Astrocyte (in vitro differentiated cells and primary cell): ENCODE measurements at regions not wholly inside any gene's neighbourhood (a gene's known extent, or its start where the extent isn't known, plus 50 kb on each side); places are given as distances from the start of the nearest gene placed in this dataset.

Experiments used
- CTCF ChIP-seq: IDR thresholded peaks from 2 replicates; pipeline ENCODE4 v1.5.1; 2011; ENCODE audit warnings: low read depth, mild to moderate bottlenecking, inconsistent platforms, low read length, moderate library complexity; ENCODE audit not compliant: insufficient read depth
- EZH2 ChIP-seq: IDR thresholded peaks from 2 replicates; pipeline ENCODE4 v1.6.1; 2012; ENCODE audit warnings: mild to moderate bottlenecking, low read length, inconsistent platforms; ENCODE audit not compliant: insufficient read depth

GRCh38 chr5:124001036-124001615, 489.1 kb downstream of the CSNK1G3 start:
- TF ChIP-seq EZH2 (no peak), CTCF (no peak)
